GM12891 (cell line): ENCODE measurements at regions not wholly inside any gene's neighbourhood (a gene's known extent, or its start where the extent isn't known, plus 50 kb on each side); places are given as distances from the start of the nearest gene placed in this dataset.

ENCODE experiments used
- POLR2A ChIP-seq: IDR thresholded peaks from 2 replicates; pipeline ENCODE4 v1.6.1; 2011; ENCODE audit warnings: low read depth, low read length, control low read depth
- TAF1 ChIP-seq: IDR thresholded peaks from 2 replicates; pipeline ENCODE4 v1.6.1; 2011; ENCODE audit warnings: low read depth, low read length, control low read depth

DNA sequence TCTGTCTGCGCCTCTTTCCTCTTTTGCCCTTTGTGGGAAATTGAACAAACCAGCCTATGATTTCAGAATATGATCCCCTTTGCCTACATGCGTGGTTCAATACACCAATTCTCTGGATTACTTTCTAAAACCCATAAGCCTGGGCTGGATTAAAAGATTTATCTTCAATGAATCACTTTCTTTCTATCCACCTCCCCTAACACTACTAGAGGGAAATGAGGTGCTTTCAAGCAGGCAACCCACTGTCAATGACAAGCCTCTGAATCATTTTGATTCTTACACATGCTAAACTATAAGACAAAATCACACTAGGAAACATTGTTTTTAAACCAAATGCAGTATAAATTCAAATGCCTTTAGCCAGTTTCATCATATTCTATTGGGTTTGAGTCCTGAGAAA, 257.5 kb downstream of the AGTPBP1 start:
- no peak for TF ChIP-seq POLR2A
- no peak for TF ChIP-seq TAF1
